ENCODE measurements at regions not wholly inside any gene's neighbourhood (a gene's known extent, or its start where the extent isn't known, plus 50 kb on each side); places are given as distances from the start of the nearest gene placed in this dataset.

- Histone ChIP-seq H2AFZ (ENCODE audit: low read depth, low read length) (no peak overlapping the region), H3K36me3 (ENCODE audit: insufficient read depth, low read length) (no peaks in the 10 kb centered on the region), H3K27me3 (ENCODE audit: insufficient read depth, low read depth, low read length) (no peaks in the 10 kb centered on the region), H3K27ac (ENCODE audit: low read length) (no peak overlapping the region), H3K9ac (ENCODE audit: low read length) (no peak overlapping the region), H3K4me3 (ENCODE audit: low read length) (no peak overlapping the region), H3K4me2 (ENCODE audit: low read length) (no peak overlapping the region), H3F3A (ENCODE audit: insufficient read depth, low read length, poor library complexity, severe bottlenecking) (no peaks in the 10 kb centered on the region), H3K79me2 (replicated peaks; ENCODE audit: insufficient read depth, low read length) (no peaks in the 10 kb centered on the region), H4K20me1 (ENCODE audit: insufficient read depth) (no peaks in the 10 kb centered on the region), H3K9me2 (ENCODE audit: insufficient read depth, low read length) (no peaks in the 10 kb centered on the region), H3K9me3 (ENCODE audit: low read length) (no peaks in the 10 kb centered on the region)
- TF ChIP-seq SMC3 (conservative IDR thresholded peaks at IDR 0.05; ENCODE audit: poor library complexity) (no peak), REST (IDR thresholded peaks at IDR 0.05; ENCODE audit: borderline replicate concordance) (no peak), EZH2 (IDR thresholded peaks at IDR 0.05; ENCODE audit: borderline replicate concordance, insufficient read depth, low read length, poor library complexity, severe bottlenecking) (no peak), RAD21 (conservative IDR thresholded peaks at IDR 0.05) (no peak), MXI1 (conservative IDR thresholded peaks at IDR 0.05; ENCODE audit: poor library complexity, severe bottlenecking) (no peak), POLR2AphosphoS5 (IDR thresholded peaks at IDR 0.05) (no peak), EP300 (conservative IDR thresholded peaks at IDR 0.05; ENCODE audit: poor library complexity, severe bottlenecking) (no peak), TAF1 (IDR thresholded peaks at IDR 0.05; ENCODE audit: low read depth) (no peak), CTCF (IDR thresholded peaks at IDR 0.05; ENCODE audit: poor library complexity, severe bottlenecking) (no peak)
Measured at GRCh38 chr2:234814374-234814773, 137.4 kb upstream of the SH3BP4 start.

- TF ChIP-seq RAD21 (conservative IDR thresholded peaks at IDR 0.05) = no peak
- TF ChIP-seq POLR2AphosphoS5 (IDR thresholded peaks at IDR 0.05) = no peak
- no peak for TF ChIP-seq TAF1 (IDR thresholded peaks at IDR 0.05; ENCODE audit: low read depth)
- TF ChIP-seq EP300 (conservative IDR thresholded peaks at IDR 0.05; ENCODE audit: poor library complexity, severe bottlenecking) = no peak
- TF ChIP-seq SMC3 (conservative IDR thresholded peaks at IDR 0.05; ENCODE audit: poor library complexity) = no peak
- TF ChIP-seq CTCF (IDR thresholded peaks at IDR 0.05; ENCODE audit: poor library complexity, severe bottlenecking) = no peak
- TF ChIP-seq MXI1 (conservative IDR thresholded peaks at IDR 0.05; ENCODE audit: poor library complexity, severe bottlenecking) = no peak
- no peak for TF ChIP-seq REST (IDR thresholded peaks at IDR 0.05; ENCODE audit: borderline replicate concordance)
- no peak for TF ChIP-seq EZH2 (IDR thresholded peaks at IDR 0.05; ENCODE audit: borderline replicate concordance, insufficient read depth, low read length, poor library complexity, severe bottlenecking)
- Histone ChIP-seq H3K9me2 (ENCODE audit: insufficient read depth, low read length) (no peaks in the 10 kb centered on the region), H3K36me3 (ENCODE audit: insufficient read depth, low read length) (no peaks in the 10 kb centered on the region), H3K4me3 (ENCODE audit: low read length) (no peak overlapping the region), H3F3A (ENCODE audit: insufficient read depth, low read length, poor library complexity, severe bottlenecking) (no peaks in the 10 kb centered on the region), H4K20me1 (ENCODE audit: insufficient read depth) (no peaks in the 10 kb centered on the region), H3K9me3 (ENCODE audit: low read length) (no peaks in the 10 kb centered on the region), H3K4me2 (ENCODE audit: low read length) (no peak overlapping the region), H3K27ac (ENCODE audit: low read length) (no peak overlapping the region), H3K27me3 (ENCODE audit: insufficient read depth, low read depth, low read length) (no peaks in the 10 kb centered on the region), H2AFZ (ENCODE audit: low read depth, low read length) (no peak overlapping the region), H3K79me2 (replicated peaks; ENCODE audit: insufficient read depth, low read length) (no peaks in the 10 kb centered on the region), H3K9ac (ENCODE audit: low read length) (no peak overlapping the region)
Measured at GRCh38 chr2:234812851-234813250, 139.0 kb upstream of the SH3BP4 start.
